ENCODE measurements at regions not wholly inside any gene's neighbourhood (a gene's known extent, or its start where the extent isn't known, plus 50 kb on each side); places are given as distances from the start of the nearest gene placed in this dataset.

- Histone ChIP-seq H4K20me1 (ENCODE audit: insufficient read depth, low read length) (no peaks in the 10 kb centered on the region), H3K4me1 (ENCODE audit: control insufficient read depth in 1 of 2, insufficient read depth in 2 of 2, low read length in 2 of 2) (no peaks in the 10 kb centered on the region), H3K9ac (ENCODE audit: insufficient read depth, low read length, poor library complexity, severe bottlenecking) (no peak overlapping the region), H3K4me2 (replicated peaks; ENCODE audit: extremely low read depth, low read length, poor library complexity, severe bottlenecking) (no peak overlapping the region), H3K27me3 (ENCODE audit: control insufficient read depth in 2 of 2, insufficient read depth in 2 of 2, low read length in 2 of 2) (no peaks in the 10 kb centered on the region), H3K79me2 (ENCODE audit: insufficient read depth, low read length) (no peaks in the 10 kb centered on the region), H3K4me3 (replicated peaks in 1 of 3; ENCODE audit: low read depth in 2 of 3, low read length in 3 of 3) (no peak overlapping the region), H3K27ac (ENCODE audit: low read depth in 1 of 2, low read length in 2 of 2) (no peak overlapping the region), H2AFZ (ENCODE audit: insufficient read depth, low read depth, low read length, poor library complexity, severe bottlenecking) (no peak overlapping the region), H3K9me3 (replicated peaks in 1 of 2; ENCODE audit: control insufficient read depth in 1 of 2, insufficient read depth in 1 of 2, low read length in 2 of 2) (no peaks in the 10 kb centered on the region), H3K36me3 (replicated peaks in 1 of 2; ENCODE audit: control insufficient read depth in 1 of 2, insufficient read depth in 2 of 2, low read length in 2 of 2) (no peaks in the 10 kb centered on the region)
- H3K27ac Mint-ChIP-seq, result no peak overlapping the region
- no peaks in the 10 kb centered on the region for H3K4me1 Mint-ChIP-seq
- no peak overlapping the region for H3K4me3 Mint-ChIP-seq
- no peak for DNase-seq
- peaks cover 0 to 5% (median 0%) of the 10 kb centered on the region in 7 donors for H3K9me3 Mint-ChIP-seq
- no peak for TF ChIP-seq CTCF (IDR thresholded peaks at IDR 0.05)
- no peaks in the 10 kb centered on the region for H3K36me3 Mint-ChIP-seq
- H3K27me3 Mint-ChIP-seq (ENCODE audit: low read depth in 3 of 3), result peaks cover 0 to 2% (median 2%) of the 10 kb centered on the region in 3 donors
- WGBS (ENCODE audit: insufficient coverage), result 98% methylated on average over 4 of the region's 6 CpGs
- intact Hi-C loops (cut with micrococcal nuclease), result no loop called here
Measured at GRCh38 chr10:33979195-33979594, 644.7 kb upstream of the NRP1 start.

DNA sequence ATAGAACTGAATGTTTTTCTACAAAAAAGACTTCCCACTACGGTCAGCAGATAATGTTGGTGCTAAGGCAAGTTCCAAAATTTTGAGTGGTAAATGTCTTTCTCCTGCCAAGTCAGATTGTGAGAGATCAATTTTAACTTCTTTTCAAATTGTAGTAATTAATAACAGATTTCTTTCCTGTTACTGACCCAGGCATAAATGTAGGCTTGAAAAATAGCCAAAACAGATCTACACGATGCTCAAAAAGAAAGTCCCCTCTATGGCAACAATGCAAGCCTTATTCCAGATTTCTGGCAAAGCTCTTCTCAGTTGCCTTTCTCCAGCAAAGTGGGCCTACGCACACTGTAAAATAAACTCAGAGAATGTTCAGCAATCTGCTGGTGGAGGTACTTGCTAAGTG, 641.0 kb upstream of the NRP1 start:
- Mint-ChIP-seq H3K36me3 (no peaks in the 10 kb centered on the region), H3K9me3 (peaks cover 0 to 5% (median 1%) of the 10 kb centered on the region in 7 donors), H3K27me3 (ENCODE audit: low read depth in 3 of 3) (peaks cover 0 to 2% (median under 1%) of the 10 kb centered on the region in 3 donors), H3K27ac (no peak overlapping the region), H3K4me3 (no peak overlapping the region), H3K4me1 (no peaks in the 10 kb centered on the region)
- Histone ChIP-seq H3K4me3 (replicated peaks in 1 of 3; ENCODE audit: low read depth in 2 of 3, low read length in 3 of 3) (no peak overlapping the region), H3K27ac (ENCODE audit: low read depth in 1 of 2, low read length in 2 of 2) (no peak overlapping the region), H3K36me3 (replicated peaks in 1 of 2; ENCODE audit: control insufficient read depth in 1 of 2, insufficient read depth in 2 of 2, low read length in 2 of 2) (no peaks in the 10 kb centered on the region), H3K27me3 (ENCODE audit: control insufficient read depth in 2 of 2, insufficient read depth in 2 of 2, low read length in 2 of 2) (no peaks in the 10 kb centered on the region), H3K4me2 (replicated peaks; ENCODE audit: extremely low read depth, low read length, poor library complexity, severe bottlenecking) (no peak overlapping the region), H4K20me1 (ENCODE audit: insufficient read depth, low read length) (no peaks in the 10 kb centered on the region), H3K4me1 (ENCODE audit: control insufficient read depth in 1 of 2, insufficient read depth in 2 of 2, low read length in 2 of 2) (no peaks in the 10 kb centered on the region), H2AFZ (ENCODE audit: insufficient read depth, low read depth, low read length, poor library complexity, severe bottlenecking) (no peak overlapping the region), H3K9ac (ENCODE audit: insufficient read depth, low read length, poor library complexity, severe bottlenecking) (no peak overlapping the region), H3K9me3 (replicated peaks in 1 of 2; ENCODE audit: control insufficient read depth in 1 of 2, insufficient read depth in 1 of 2, low read length in 2 of 2) (no peaks in the 10 kb centered on the region), H3K79me2 (ENCODE audit: insufficient read depth, low read length) (no peaks in the 10 kb centered on the region)
- intact Hi-C loops (cut with micrococcal nuclease), result no loop called here
- no peak for TF ChIP-seq CTCF (IDR thresholded peaks at IDR 0.05)
- no peak for DNase-seq
- WGBS (ENCODE audit: insufficient coverage), result 88% methylated on average over 1 of the region's 3 CpGs

All from CD14-positive monocyte (primary cell).